HCT116 (cell line): ENCODE measurements at regions not wholly inside any gene's neighbourhood (a gene's known extent, or its start where the extent isn't known, plus 50 kb on each side); places are given as distances from the start of the nearest gene placed in this dataset.

Experiments
- ATAC-seq: fragments of 200-7000 bp; cut with Tn5 transposase; 2 replicates; pipeline ENCODE4 v1.9.1; 2020; ENCODE audit warnings: mild to moderate bottlenecking, moderate library complexity
- BruUV-seq: library from RNA; stranded (reverse); fragments of 400-500 nt; replicated peaks from 2 replicates; lab custom pipeline; 2021; lab: Mats Ljungman, UMichigan
- CTCF ChIA-PET: fragments of 300-600 bp; sonication (Branson Sonifier 250); formaldehyde crosslinking; loops from one replicate; lab custom pipeline; 2021; ENCODE audit warnings: antibody characterized with exemption; lab: Charles Lee
- POLR2A ChIA-PET: fragments of 300-600, 350-600 bp; sonication (Branson Sonifier 250); formaldehyde crosslinking; loops from one replicate; lab custom pipeline; 2021; ENCODE audit warnings: antibody characterized with exemption; lab: Charles Lee
- RAD21 ChIA-PET, 2 experiments: fragments of 300-600 bp; sonication (Branson Sonifier 250); formaldehyde crosslinking; loops; one replicate each; lab custom pipeline; 2023; ENCODE audit warnings: low total read pairs in 2 of 2; ENCODE audit not compliant: uncharacterized antibody in 2 of 2, unreplicated experiment in 2 of 2, low non-redundant PET in 1 of 2; lab: Charles Lee
- DNase-seq: peaks from one replicate; pipeline ENCODE4 v3.0.0-alpha.2; 2010; ENCODE audit warnings: low read depth, low spot score
- H2AFZ ChIP-seq: fragments of 200-600 bp; shearing (Covaris generic), sonication (generic); 2 replicates; pipeline ENCODE4 v1.6.1; 2017; ENCODE audit warnings: low read depth, mixed run types, mixed read lengths, antibody characterized with exemption, low read length; ENCODE audit not compliant: poor library complexity, severe bottlenecking
- H3K27ac ChIP-seq: 2 replicates; pipeline ENCODE4 v1.5.1; 2012; ENCODE audit warnings: low read depth, low read length
- H3K27me3 ChIP-seq: fragments of 200-600 bp; sonication (generic); 2 replicates; pipeline ENCODE4 v1.6.1; 2016; ENCODE audit warnings: mixed run types, low read length, mixed read lengths; ENCODE audit not compliant: insufficient read depth
- H3K36me3 ChIP-seq, 2 experiments: fragments of 200-500 bp in 1 of 2; fragments of 200-600 bp in 1 of 2; sonication (Bioruptor generic) in 1 of 2; sonication (generic) in 1 of 2; 2 replicates each; pipeline versions ENCODE4 v1.5.1 to v1.6.1; 2014 to 2016; ENCODE audit warnings: low read length in 2 of 2, inconsistent platforms in 1 of 2, mixed read lengths in 1 of 2, mixed run types in 1 of 2; ENCODE audit not compliant: insufficient read depth in 2 of 2, control insufficient read depth in 1 of 2
- H3K4me1 ChIP-seq, 2 experiments: fragments of 200-600 bp in 1 of 2; sonication (generic) in 1 of 2; 2 replicates each; pipeline versions ENCODE4 v1.5.1 to v1.6.1; 2012 to 2017; ENCODE audit warnings: low read length in 2 of 2, inconsistent platforms in 1 of 2, mild to moderate bottlenecking in 1 of 2, mixed read lengths in 1 of 2, mixed run types in 1 of 2, moderate library complexity in 1 of 2; ENCODE audit not compliant: insufficient read depth in 2 of 2, control insufficient read depth in 1 of 2
- H3K4me2 ChIP-seq: fragments of 200-600 bp; sonication (generic); 2 replicates; pipeline ENCODE4 v1.6.1; 2017; ENCODE audit warnings: mixed run types, low read length, mixed read lengths
- H3K4me3 ChIP-seq, 2 experiments: fragments of 200-600 bp in 1 of 2; sonication (generic) in 1 of 2; replicated peaks in 1 of 2; 2 replicates each; pipeline ENCODE4 v1.5.1; 2011 to 2016; ENCODE audit warnings: low read length in 2 of 2, control low read depth in 1 of 2, low read depth in 1 of 2, mild to moderate bottlenecking in 1 of 2, mixed read lengths in 1 of 2, mixed run types in 1 of 2
- H3K79me2 ChIP-seq: fragments of 200-600 bp; sonication (generic); 2 replicates; pipeline ENCODE4 v1.6.1; 2017; ENCODE audit warnings: mild to moderate bottlenecking, mixed run types, low read length, moderate library complexity, mixed read lengths; ENCODE audit not compliant: insufficient read depth
- H3K9ac ChIP-seq: fragments of 200-600 bp; sonication (generic); 2 replicates; pipeline ENCODE4 v1.6.1; 2016; ENCODE audit warnings: low read length, mixed read lengths
- H3K9me2 ChIP-seq: fragments of 200-600 bp; sonication (generic), shearing (Covaris generic); 2 replicates; pipeline ENCODE4 v1.6.1; 2017; ENCODE audit warnings: mixed run types, mild to moderate bottlenecking, moderate library complexity; ENCODE audit not compliant: insufficient read depth
- H3K9me3 ChIP-seq, 2 experiments: fragments of 200-500 bp in 1 of 2; fragments of 200-600 bp in 1 of 2; sonication (Bioruptor generic) in 1 of 2; sonication (generic) in 1 of 2; 2 replicates each; pipeline ENCODE4 v1.6.1; 2014 to 2017; ENCODE audit warnings: low read length in 2 of 2, mixed read lengths in 2 of 2, inconsistent platforms in 1 of 2, low read depth in 1 of 2, mild to moderate bottlenecking in 1 of 2, mixed run types in 1 of 2, moderate library complexity in 1 of 2; ENCODE audit not compliant: control insufficient read depth in 1 of 2, insufficient read depth in 1 of 2
- H4K20me1 ChIP-seq: fragments of 200-600 bp; sonication (generic), shearing (Covaris generic); 2 replicates; pipeline ENCODE4 v1.6.1; 2017; ENCODE audit warnings: mixed run types, mild to moderate bottlenecking, moderate library complexity; ENCODE audit not compliant: insufficient read depth
- CBX3 ChIP-seq: IDR thresholded peaks from 2 replicates; pipeline ENCODE4 v1.6.1; 2012; ENCODE audit warnings: low read depth
- EGR1 ChIP-seq: IDR thresholded peaks from 2 replicates; pipeline ENCODE4 v1.6.1; 2012; ENCODE audit warnings: low read depth
- ELF1 ChIP-seq: IDR thresholded peaks from 2 replicates; pipeline ENCODE4 v1.6.1; 2012; ENCODE audit warnings: low read depth, borderline replicate concordance
- EZH2 ChIP-seq: fragments of 200-600 bp; sonication (generic); IDR thresholded peaks from 2 replicates; pipeline ENCODE4 v1.6.1; 2017; ENCODE audit warnings: antibody characterized with exemption, mixed run types
- EZH2phosphoT487 ChIP-seq: fragments of 200-600 bp; IDR thresholded peaks from 2 replicates; pipeline ENCODE4 v1.6.1; 2018; ENCODE audit warnings: antibody characterized with exemption, borderline replicate concordance
- FOSL1 ChIP-seq: IDR thresholded peaks from 2 replicates; pipeline ENCODE4 v1.6.1; 2012; ENCODE audit warnings: low read depth
- JUND ChIP-seq: IDR thresholded peaks from 2 replicates; pipeline ENCODE4 v1.6.1; 2012
- POLR2AphosphoS5 ChIP-seq: IDR thresholded peaks from 2 replicates; pipeline ENCODE4 v1.6.1; 2011; ENCODE audit warnings: mild to moderate bottlenecking, low read depth, low read length, moderate library complexity
- RAD21 ChIP-seq: IDR thresholded peaks from 2 replicates; pipeline ENCODE4 v1.6.1; 2012; ENCODE audit warnings: low read depth, mild to moderate bottlenecking
- REST ChIP-seq: IDR thresholded peaks from 2 replicates; pipeline ENCODE4 v1.6.1; 2012; ENCODE audit warnings: low read depth
- SIN3A ChIP-seq: IDR thresholded peaks from 2 replicates; pipeline ENCODE4 v1.6.1; 2012; ENCODE audit warnings: low read depth
- TCF7L2 ChIP-seq: IDR thresholded peaks from 2 replicates; pipeline ENCODE4 v1.7.0; 2011; ENCODE audit warnings: borderline replicate concordance, inconsistent platforms; ENCODE audit not compliant: insufficient read depth, insufficient read length; ENCODE audit errors: extremely low read depth
- YY1 ChIP-seq: IDR thresholded peaks from 2 replicates; pipeline ENCODE4 v1.6.1; 2011; ENCODE audit warnings: low read length, low read depth, moderate library complexity, mild to moderate bottlenecking; ENCODE audit not compliant: insufficient replicate concordance; ENCODE audit errors: extremely low read depth
- ZNF274 ChIP-seq: fragments of 200-500 bp; sonication (Bioruptor generic); IDR thresholded peaks from 2 replicates; pipeline ENCODE4 v1.6.1; 2014; ENCODE audit warnings: mild to moderate bottlenecking, low read depth, low read length, inconsistent platforms
- intact Hi-C: fragments of 100-400 bp; cut with micrococcal nuclease; formaldehyde crosslinking; loops from 2 replicates; pipeline ENCODE4 v1.10.0; 2022
- TF ChIP-seq, protein P1 (sequence below): IDR thresholded peaks from 2 replicates; pipeline ENCODE4 v1.6.1; 2011; ENCODE audit warnings: mild to moderate bottlenecking, low read length, moderate library complexity; ENCODE audit not compliant: insufficient replicate concordance; ENCODE audit errors: extremely low read depth
- TF ChIP-seq, protein P2 (sequence below), 3 experiments: fragments of 200-600 bp in 1 of 3; sonication (generic) in 1 of 3; IDR thresholded peaks in 2 of 3; conservative IDR thresholded peaks in 1 of 3; 2 replicates each; pipeline ENCODE4 v1.5.1; 2012 to 2017; ENCODE audit warnings: low read depth in 2 of 3, low read length in 2 of 3, antibody characterized with exemption in 1 of 3, borderline replicate concordance in 1 of 3, control low read depth in 1 of 3, mild to moderate bottlenecking in 1 of 3, mixed read lengths in 1 of 3, mixed run types in 1 of 3, moderate library complexity in 1 of 3; ENCODE audit not compliant: insufficient read depth in 1 of 3
- TF ChIP-seq, protein P3 (sequence below): IDR thresholded peaks from 2 replicates; pipeline ENCODE4 v1.6.1; 2012

- TF ChIP-seq, protein P1, sequence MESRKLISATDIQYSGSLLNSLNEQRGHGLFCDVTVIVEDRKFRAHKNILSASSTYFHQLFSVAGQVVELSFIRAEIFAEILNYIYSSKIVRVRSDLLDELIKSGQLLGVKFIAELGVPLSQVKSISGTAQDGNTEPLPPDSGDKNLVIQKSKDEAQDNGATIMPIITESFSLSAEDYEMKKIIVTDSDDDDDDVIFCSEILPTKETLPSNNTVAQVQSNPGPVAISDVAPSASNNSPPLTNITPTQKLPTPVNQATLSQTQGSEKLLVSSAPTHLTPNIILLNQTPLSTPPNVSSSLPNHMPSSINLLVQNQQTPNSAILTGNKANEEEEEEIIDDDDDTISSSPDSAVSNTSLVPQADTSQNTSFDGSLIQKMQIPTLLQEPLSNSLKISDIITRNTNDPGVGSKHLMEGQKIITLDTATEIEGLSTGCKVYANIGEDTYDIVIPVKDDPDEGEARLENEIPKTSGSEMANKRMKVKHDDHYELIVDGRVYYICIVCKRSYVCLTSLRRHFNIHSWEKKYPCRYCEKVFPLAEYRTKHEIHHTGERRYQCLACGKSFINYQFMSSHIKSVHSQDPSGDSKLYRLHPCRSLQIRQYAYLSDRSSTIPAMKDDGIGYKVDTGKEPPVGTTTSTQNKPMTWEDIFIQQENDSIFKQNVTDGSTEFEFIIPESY = no peak
- TF ChIP-seq FOSL1 (no peak), TCF7L2 (no peak), POLR2AphosphoS5 (no peak), ZNF274 (no peak), EZH2phosphoT487 (no peak), CBX3 (no peak), SIN3A (no peak)
These were observed 85.9 kb upstream of the DPH5 start (continued) for GRCh38 chr1:101111461-101111860.

DNA sequence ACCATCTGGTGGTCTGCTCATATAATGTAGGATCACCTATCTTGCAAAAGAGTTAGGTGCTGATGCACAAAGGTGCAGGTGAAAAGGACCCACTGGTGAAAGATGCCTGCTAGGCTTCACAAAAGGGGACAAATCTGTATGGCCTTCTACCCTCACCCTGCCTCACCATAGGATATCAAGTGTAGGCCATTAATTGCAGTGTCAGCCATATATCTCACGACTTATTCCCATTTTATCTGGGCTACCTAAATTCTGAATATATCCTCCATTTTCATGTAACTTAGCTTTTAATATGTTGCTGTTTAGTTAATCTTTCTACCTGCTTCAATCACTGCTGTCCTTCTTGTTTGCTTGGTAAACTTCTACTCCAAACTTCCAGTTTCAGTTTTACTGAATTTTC lies 84.2 kb upstream of the DPH5 start:
- POLR2A ChIA-PET = no interaction called here
- Histone ChIP-seq H3K36me3 (no peaks in the 10 kb centered on the region), H3K79me2 (no peaks in the 10 kb centered on the region), H3K27me3 (no peaks in the 10 kb centered on the region), H3K9me3 (no peaks in the 10 kb centered on the region), H3K9me2 (no peaks in the 10 kb centered on the region), H3K27ac (no peak overlapping the region), H3K9ac (no peak overlapping the region), H3K4me1 (no peaks in the 10 kb centered on the region), H2AFZ (no peak overlapping the region), H3K4me2 (no peak overlapping the region), H4K20me1 (no peaks in the 10 kb centered on the region), H3K4me3 (no peak overlapping the region)
- intact Hi-C loops = no loop called here
- RAD21 ChIA-PET = no interaction called here
- CTCF ChIA-PET = no interaction called here
- TF ChIP-seq ZNF274 (no peak), SIN3A (no peak), ELF1 (no peak), JUND (no peak), RAD21 (no peak), YY1 (no peak), REST (no peak), EZH2phosphoT487 (no peak), EZH2 (no peak), FOSL1 (no peak), EGR1 (no peak)
- TF ChIP-seq, protein P2, sequence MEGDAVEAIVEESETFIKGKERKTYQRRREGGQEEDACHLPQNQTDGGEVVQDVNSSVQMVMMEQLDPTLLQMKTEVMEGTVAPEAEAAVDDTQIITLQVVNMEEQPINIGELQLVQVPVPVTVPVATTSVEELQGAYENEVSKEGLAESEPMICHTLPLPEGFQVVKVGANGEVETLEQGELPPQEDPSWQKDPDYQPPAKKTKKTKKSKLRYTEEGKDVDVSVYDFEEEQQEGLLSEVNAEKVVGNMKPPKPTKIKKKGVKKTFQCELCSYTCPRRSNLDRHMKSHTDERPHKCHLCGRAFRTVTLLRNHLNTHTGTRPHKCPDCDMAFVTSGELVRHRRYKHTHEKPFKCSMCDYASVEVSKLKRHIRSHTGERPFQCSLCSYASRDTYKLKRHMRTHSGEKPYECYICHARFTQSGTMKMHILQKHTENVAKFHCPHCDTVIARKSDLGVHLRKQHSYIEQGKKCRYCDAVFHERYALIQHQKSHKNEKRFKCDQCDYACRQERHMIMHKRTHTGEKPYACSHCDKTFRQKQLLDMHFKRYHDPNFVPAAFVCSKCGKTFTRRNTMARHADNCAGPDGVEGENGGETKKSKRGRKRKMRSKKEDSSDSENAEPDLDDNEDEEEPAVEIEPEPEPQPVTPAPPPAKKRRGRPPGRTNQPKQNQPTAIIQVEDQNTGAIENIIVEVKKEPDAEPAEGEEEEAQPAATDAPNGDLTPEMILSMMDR (IDR thresholded peaks at IDR 0.05 in 2 of 3, conservative IDR thresholded peaks at IDR 0.05 in 1 of 3; ENCODE audit: borderline replicate concordance in 1 of 3, insufficient read depth in 1 of 3, low read depth in 2 of 3, low read length in 2 of 3) = no peak
- TF ChIP-seq, protein P3, sequence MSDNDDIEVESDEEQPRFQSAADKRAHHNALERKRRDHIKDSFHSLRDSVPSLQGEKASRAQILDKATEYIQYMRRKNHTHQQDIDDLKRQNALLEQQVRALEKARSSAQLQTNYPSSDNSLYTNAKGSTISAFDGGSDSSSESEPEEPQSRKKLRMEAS = no peak
- ATAC-seq (no peak), DNase-seq (no peak)
- no TSS peak for BruUV-seq
